ENCODE measurements at regions not wholly inside any gene's neighbourhood (a gene's known extent, or its start where the extent isn't known, plus 50 kb on each side); places are given as distances from the start of the nearest gene placed in this dataset.

- Histone ChIP-seq H3K4me2 (ENCODE audit: insufficient read depth, low read length) (no peak overlapping the region), H3K9me3 (replicated peaks; ENCODE audit: control insufficient read depth, insufficient read depth, low read length) (no peaks in the 10 kb centered on the region), H3K9ac (replicated peaks; ENCODE audit: extremely low read depth, insufficient read depth, low read length) (no peak overlapping the region), H4K20me1 (replicated peaks; ENCODE audit: control insufficient read depth, extremely low read depth, insufficient read depth, low read length) (no peaks in the 10 kb centered on the region), H3K27ac (ENCODE audit: insufficient read depth, low read depth, low read length) (no peak overlapping the region), H3K36me3 (ENCODE audit: control insufficient read depth in 2 of 2, extremely low read depth in 1 of 2, insufficient read depth in 2 of 2, low read length in 2 of 2) (no peaks in the 10 kb centered on the region), H2AFZ (ENCODE audit: low read depth, low read length) (no peak overlapping the region), H3K9me1 (replicated peaks; ENCODE audit: control insufficient read depth, extremely low read depth, insufficient read depth, low read length) (no peaks in the 10 kb centered on the region), H3K79me2 (ENCODE audit: control insufficient read depth, insufficient read depth, low read length) (no peaks in the 10 kb centered on the region), H3K27me3 (ENCODE audit: control insufficient read depth in 2 of 2, insufficient read depth in 2 of 2, low read length in 2 of 2) (no peaks in the 10 kb centered on the region), H3K4me3 (replicated peaks in 1 of 3; ENCODE audit: insufficient read depth in 1 of 3, low read depth in 1 of 3, low read length in 3 of 3) (no peak overlapping the region), H3K4me1 (ENCODE audit: control insufficient read depth, extremely low read depth, insufficient read depth, low read length) (no peaks in the 10 kb centered on the region)
- intact Hi-C loops (cut with micrococcal nuclease), result no loop called here
- DNase-seq (ENCODE audit: low read depth, low spot score) (no peak), FAIRE-seq (peak; percentile 24)
- dilution Hi-C loops (cut with MboI; ENCODE audit: extremely low pct_ligation_motif_present, low sequenced_read_pairs), result no loop called here
- BruUV-seq (replicated peaks), result no TSS peak
- TF ChIP-seq MAX (IDR thresholded peaks at IDR 0.05; ENCODE audit: insufficient read depth, insufficient read length), result no peak
- no peak for TF ChIP-seq EZH2 (IDR thresholded peaks at IDR 0.05; ENCODE audit: borderline replicate concordance, low read depth, low read length, severe bottlenecking)
- TF ChIP-seq MYC (IDR thresholded peaks at IDR 0.05; ENCODE audit: low read depth, low read length), result no peak
- TF ChIP-seq JUN (IDR thresholded peaks at IDR 0.05; ENCODE audit: borderline replicate concordance, insufficient read depth, insufficient read length, low read depth), result no peak
- no peak for TF ChIP-seq CTCF (IDR thresholded peaks at IDR 0.05; ENCODE audit: extremely low read depth in 1 of 2, insufficient read depth in 1 of 2, low read depth in 1 of 2, low read length in 2 of 2)
- no peak for TF ChIP-seq POLR2AphosphoS5 (IDR thresholded peaks at IDR 0.05; ENCODE audit: insufficient read depth, low read depth, low read length)
- TF ChIP-seq POLR2A (IDR thresholded peaks at IDR 0.05; ENCODE audit: low read depth, low read length), result no peak
- no peak for TF ChIP-seq GATA2 (IDR thresholded peaks at IDR 0.05; ENCODE audit: insufficient read depth, insufficient read length, low read depth, low read length)
- no peak for TF ChIP-seq FOS (IDR thresholded peaks at IDR 0.05; ENCODE audit: borderline replicate concordance, insufficient read depth, low read length)
- ChIA-PET CTCF (no interaction called here), POLR2A (no interaction called here)
Observed at GRCh38 chr18:39555496-39555895, 1989.9 kb upstream of the CELF4 start.

All from endothelial cell of umbilical vein (primary cell).